ENCODE measurements at regions not wholly inside any gene's neighbourhood (a gene's known extent, or its start where the extent isn't known, plus 50 kb on each side); places are given as distances from the start of the nearest gene placed in this dataset.

DNA sequence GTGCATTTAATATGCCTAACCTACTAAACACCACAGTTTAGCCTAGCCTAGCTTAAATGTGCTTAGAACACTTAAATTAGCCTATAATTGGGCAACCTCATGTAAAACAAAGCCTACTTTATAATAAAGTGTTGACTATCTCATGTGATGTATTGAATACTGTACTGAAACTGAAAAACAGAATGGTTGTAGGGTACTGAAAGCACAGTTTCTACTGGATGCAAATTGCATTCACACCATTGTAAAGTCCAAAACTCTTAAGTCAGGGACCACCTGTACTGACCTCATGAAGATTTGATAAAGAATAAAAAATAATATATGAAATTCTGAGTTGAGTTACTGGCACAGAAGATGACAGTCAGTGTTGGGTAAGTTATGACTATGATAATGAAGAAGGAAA is 625.4 kb upstream of the SOX9 start:
- TF ChIP-seq, protein P1, sequence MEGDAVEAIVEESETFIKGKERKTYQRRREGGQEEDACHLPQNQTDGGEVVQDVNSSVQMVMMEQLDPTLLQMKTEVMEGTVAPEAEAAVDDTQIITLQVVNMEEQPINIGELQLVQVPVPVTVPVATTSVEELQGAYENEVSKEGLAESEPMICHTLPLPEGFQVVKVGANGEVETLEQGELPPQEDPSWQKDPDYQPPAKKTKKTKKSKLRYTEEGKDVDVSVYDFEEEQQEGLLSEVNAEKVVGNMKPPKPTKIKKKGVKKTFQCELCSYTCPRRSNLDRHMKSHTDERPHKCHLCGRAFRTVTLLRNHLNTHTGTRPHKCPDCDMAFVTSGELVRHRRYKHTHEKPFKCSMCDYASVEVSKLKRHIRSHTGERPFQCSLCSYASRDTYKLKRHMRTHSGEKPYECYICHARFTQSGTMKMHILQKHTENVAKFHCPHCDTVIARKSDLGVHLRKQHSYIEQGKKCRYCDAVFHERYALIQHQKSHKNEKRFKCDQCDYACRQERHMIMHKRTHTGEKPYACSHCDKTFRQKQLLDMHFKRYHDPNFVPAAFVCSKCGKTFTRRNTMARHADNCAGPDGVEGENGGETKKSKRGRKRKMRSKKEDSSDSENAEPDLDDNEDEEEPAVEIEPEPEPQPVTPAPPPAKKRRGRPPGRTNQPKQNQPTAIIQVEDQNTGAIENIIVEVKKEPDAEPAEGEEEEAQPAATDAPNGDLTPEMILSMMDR (IDR thresholded peaks at IDR 0.05; ENCODE audit: insufficient read depth, low read length, poor library complexity, severe bottlenecking) = no peak
- no peak for TF ChIP-seq EZH2phosphoT487 (conservative IDR thresholded peaks at IDR 0.05; ENCODE audit: low read length)
